Central memory CD8-positive, alpha-beta T cell (primary cell): ENCODE measurements at regions not wholly inside any gene's neighbourhood (a gene's known extent, or its start where the extent isn't known, plus 50 kb on each side); places are given as distances from the start of the nearest gene placed in this dataset.
"Not testable (repeated sequence)": the region's sequence is repeated elsewhere in the genome, so short reads cannot be mapped to it uniquely, and the experiment has no call there.

ENCODE experiments used
- ATAC-seq: fragments of 150-1000 bp; cut with Tn5 transposase; replicated peaks from 2 replicates; pipeline ENCODE4 v1.10.0; 2022; ENCODE audit warnings: mild to moderate bottlenecking, moderate FRiP score, moderate number of reproducible peaks; ENCODE audit not compliant: poor library complexity, severe bottlenecking; ENCODE audit errors: extremely low read depth
- DNase-seq, 2 donors: peaks; one replicate each; pipeline ENCODE4 v3.0.0; 2021; ENCODE audit warnings: low spot score in 2 of 2
- H3K27ac Mint-ChIP-seq: one replicate; pipeline ENCODE4 v1.8.0; 2022; ENCODE audit warnings: low read depth, mild to moderate bottlenecking, moderate library complexity, mixed read lengths
- H3K27me3 Mint-ChIP-seq: one replicate; pipeline ENCODE4 v1.8.0; 2022; ENCODE audit warnings: mixed read lengths
- H3K36me3 Mint-ChIP-seq: one replicate; pipeline ENCODE4 v1.8.0; 2022; ENCODE audit warnings: mild to moderate bottlenecking, moderate library complexity, mixed read lengths; ENCODE audit not compliant: insufficient read depth
- H3K4me1 Mint-ChIP-seq: one replicate; pipeline ENCODE4 v1.8.0; 2022; ENCODE audit warnings: mixed read lengths
- H3K4me3 Mint-ChIP-seq: one replicate; pipeline ENCODE4 v1.8.0; 2022; ENCODE audit warnings: mild to moderate bottlenecking, moderate library complexity, mixed read lengths
- H3K9me3 Mint-ChIP-seq: one replicate; pipeline ENCODE4 v1.8.0; 2022; ENCODE audit warnings: mixed read lengths

DNA sequence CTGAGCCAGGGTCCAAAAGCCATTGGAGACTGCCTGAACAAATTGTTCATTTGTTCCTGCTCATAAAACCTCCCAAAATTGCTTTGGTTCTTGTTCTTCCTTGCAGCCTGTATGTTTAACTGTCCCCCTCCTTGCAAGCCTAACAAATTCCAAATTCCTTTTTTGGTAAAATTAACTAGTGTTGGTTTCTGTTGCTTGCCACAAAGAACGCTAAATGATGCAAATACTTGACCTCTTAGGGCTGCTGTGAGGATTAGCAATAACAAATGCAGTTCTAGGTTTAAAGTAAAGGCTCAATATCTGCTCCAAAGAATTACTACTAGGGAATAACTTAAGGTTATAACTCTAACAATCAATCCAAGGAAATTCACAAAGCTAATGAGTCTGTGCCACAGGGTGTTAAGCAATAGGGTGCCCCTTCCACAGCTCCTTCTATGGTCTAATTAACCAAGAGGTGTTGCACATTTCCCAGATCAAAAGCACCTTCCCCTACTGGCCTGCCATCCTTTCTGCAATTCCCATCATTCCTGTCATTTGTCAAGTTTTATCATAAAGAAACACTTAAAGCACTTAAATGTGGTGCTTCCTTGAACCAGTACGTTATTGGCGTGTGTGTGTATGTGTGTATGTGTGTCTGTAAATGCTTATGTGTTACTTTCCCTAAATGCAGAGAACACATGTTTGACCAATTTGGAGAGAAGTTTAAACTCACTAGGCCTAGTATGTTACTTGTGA is 110.2 kb downstream of the RAP2A start:
- no peak for DNase-seq
- no peak for ATAC-seq
- no peak overlapping the region for H3K4me3 Mint-ChIP-seq
- H3K27ac Mint-ChIP-seq = no peak overlapping the region
- H3K36me3 Mint-ChIP-seq = no peaks in the 10 kb centered on the region
- no peaks in the 10 kb centered on the region for H3K9me3 Mint-ChIP-seq
- peaks cover 5% of the 10 kb centered on the region for H3K4me1 Mint-ChIP-seq
- peaks cover 26% of the 10 kb centered on the region for H3K27me3 Mint-ChIP-seq

GRCh38 chr13:97544971-97545499 is 111.1 kb downstream of the RAP2A start:
- not testable (repeated sequence) for H3K9me3 Mint-ChIP-seq, H3K27ac Mint-ChIP-seq, DNase-seq, H3K36me3 Mint-ChIP-seq, H3K4me1 Mint-ChIP-seq, ATAC-seq, H3K4me3 Mint-ChIP-seq
- peaks cover 31% of the 10 kb centered on the region for H3K27me3 Mint-ChIP-seq

DNA sequence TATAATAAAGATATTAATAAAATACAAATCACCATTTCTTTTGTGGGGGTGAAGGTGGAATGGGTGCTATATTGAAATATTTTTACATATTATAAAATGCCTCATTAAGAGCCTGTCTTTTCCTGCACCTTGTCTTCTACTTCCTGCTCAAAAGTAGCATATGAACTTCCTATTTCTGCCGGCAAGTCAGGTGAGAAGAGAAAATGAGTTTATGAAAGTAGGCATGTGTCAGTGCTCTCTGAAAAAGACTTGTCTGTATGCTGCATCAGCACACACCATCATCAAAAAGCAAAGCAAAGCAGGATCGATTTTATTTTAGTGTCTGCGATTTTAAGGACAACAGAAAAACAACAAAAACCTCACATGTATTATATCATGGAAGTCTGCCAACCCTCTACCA is 114.2 kb downstream of the RAP2A start:
- H3K36me3 Mint-ChIP-seq = no peaks in the 10 kb centered on the region

GRCh38 chr13:97548711-97549110 is 114.7 kb downstream of the RAP2A start:
- H3K4me1 Mint-ChIP-seq = peaks cover 5% of the 10 kb centered on the region
- no peaks in the 10 kb centered on the region for H3K9me3 Mint-ChIP-seq
- peaks cover 34% of the 10 kb centered on the region for H3K27me3 Mint-ChIP-seq
- no peak overlapping the region for H3K4me3 Mint-ChIP-seq
- H3K27ac Mint-ChIP-seq = no peak overlapping the region
- H3K36me3 Mint-ChIP-seq = no peaks in the 10 kb centered on the region
- DNase-seq = no peak
- ATAC-seq = no peak

More for the DNA sequence above, 114.2 kb downstream of the RAP2A start:
- Mint-ChIP-seq H3K4me3 (no peak overlapping the region), H3K4me1 (peaks cover 5% of the 10 kb centered on the region), H3K27me3 (peaks cover 39% of the 10 kb centered on the region), H3K27ac (no peak overlapping the region), H3K9me3 (no peaks in the 10 kb centered on the region)
- DNase-seq (no peak), ATAC-seq (no peak)

GRCh38 chr13:97549201-97549600 is 115.2 kb downstream of the RAP2A start:
- Mint-ChIP-seq H3K4me3 (no peak overlapping the region), H3K4me1 (peaks cover 5% of the 10 kb centered on the region), H3K36me3 (no peaks in the 10 kb centered on the region), H3K9me3 (no peaks in the 10 kb centered on the region), H3K27ac (no peak overlapping the region), H3K27me3 (peaks cover 34% of the 10 kb centered on the region)
- ATAC-seq (no peak), DNase-seq (no peak)

DNA sequence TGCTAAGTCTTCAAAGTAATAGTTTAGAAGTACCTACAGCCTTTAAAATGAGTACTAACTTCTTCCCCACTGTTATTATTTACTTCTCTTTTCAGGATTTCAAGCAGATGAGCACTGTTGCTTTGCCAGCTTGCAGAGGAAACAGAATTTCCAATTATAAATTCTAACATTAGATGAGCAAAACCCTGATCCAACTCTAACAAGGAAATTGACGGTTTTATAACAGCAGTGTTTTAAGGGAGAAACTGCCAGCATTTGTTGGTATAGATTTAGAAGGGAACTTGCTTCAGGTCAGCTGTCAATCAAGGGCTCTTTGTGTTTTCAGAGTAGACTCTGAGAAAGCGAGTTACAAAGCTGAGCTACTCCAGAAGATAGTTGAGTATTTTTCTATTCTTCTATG is 120.5 kb downstream of the RAP2A start:
- Mint-ChIP-seq H3K36me3 (no peaks in the 10 kb centered on the region), H3K9me3 (no peaks in the 10 kb centered on the region), H3K4me3 (no peak overlapping the region), H3K27ac (no peak overlapping the region), H3K4me1 (no peaks in the 10 kb centered on the region), H3K27me3 (peaks cover 17% of the 10 kb centered on the region)
- ATAC-seq (no peak), DNase-seq (no peak)

GRCh38 chr13:97555034-97555433 is 121.1 kb downstream of the RAP2A start:
- H3K4me1 Mint-ChIP-seq = no peaks in the 10 kb centered on the region
- ATAC-seq = no peak
- no peaks in the 10 kb centered on the region for H3K36me3 Mint-ChIP-seq
- no peak overlapping the region for H3K27ac Mint-ChIP-seq
- DNase-seq = no peak
- H3K9me3 Mint-ChIP-seq = no peaks in the 10 kb centered on the region
- no peak overlapping the region for H3K4me3 Mint-ChIP-seq
- peaks cover 12% of the 10 kb centered on the region for H3K27me3 Mint-ChIP-seq

GRCh38 chr13:97559030-97559429 is 125.1 kb downstream of the RAP2A start:
- ATAC-seq (no peak), DNase-seq (no peak)
- H3K27me3 Mint-ChIP-seq = no peaks in the 10 kb centered on the region
- H3K9me3 Mint-ChIP-seq = no peaks in the 10 kb centered on the region
- no peaks in the 10 kb centered on the region for H3K36me3 Mint-ChIP-seq
- no peaks in the 10 kb centered on the region for H3K4me1 Mint-ChIP-seq
- H3K4me3 Mint-ChIP-seq = no peak overlapping the region
- H3K27ac Mint-ChIP-seq = no peak overlapping the region

DNA sequence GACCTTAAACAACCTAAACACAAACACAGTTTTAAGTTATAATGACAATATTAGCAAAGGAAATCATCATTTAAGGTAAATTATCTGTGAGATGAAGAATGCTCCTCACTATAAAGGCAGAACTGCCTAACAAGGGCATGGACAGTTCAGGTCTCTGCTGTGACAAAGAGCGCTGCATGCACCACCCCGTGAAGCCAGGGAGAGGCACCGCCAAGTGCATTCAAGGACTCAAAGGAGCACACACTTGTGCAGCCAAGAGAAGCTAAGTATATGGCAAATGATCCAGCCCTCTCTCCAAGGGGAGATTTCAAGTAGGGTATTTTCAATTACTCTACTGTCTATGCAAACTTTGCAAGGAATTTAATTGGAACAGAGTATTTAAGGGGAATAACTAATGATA is 126.0 kb downstream of the RAP2A start:
- Mint-ChIP-seq H3K36me3 (no peaks in the 10 kb centered on the region), H3K9me3 (no peaks in the 10 kb centered on the region), H3K4me3 (no peak overlapping the region), H3K4me1 (no peaks in the 10 kb centered on the region), H3K27me3 (no peaks in the 10 kb centered on the region), H3K27ac (no peak overlapping the region)
- no peak for ATAC-seq
- no peak for DNase-seq

- Mint-ChIP-seq H3K4me1 (no peaks in the 10 kb centered on the region), H3K27ac (no peak overlapping the region)
- no peak for ATAC-seq
Observed at GRCh38 chr13:97561182-97561581, 127.2 kb downstream of the RAP2A start.

GRCh38 chr13:97562962-97563361 is 129.0 kb downstream of the RAP2A start:
- H3K4me1 Mint-ChIP-seq = no peaks in the 10 kb centered on the region
- ATAC-seq (no peak), DNase-seq (no peak)
- no peak overlapping the region for H3K4me3 Mint-ChIP-seq
- no peaks in the 10 kb centered on the region for H3K9me3 Mint-ChIP-seq
- H3K27me3 Mint-ChIP-seq = peaks cover 15% of the 10 kb centered on the region
- H3K27ac Mint-ChIP-seq = no peak overlapping the region
- H3K36me3 Mint-ChIP-seq = no peaks in the 10 kb centered on the region

More at GRCh38 chr13:97561182-97561581, 127.2 kb downstream of the RAP2A start:
- Mint-ChIP-seq H3K36me3 (no peaks in the 10 kb centered on the region), H3K4me3 (no peak overlapping the region), H3K27me3 (peaks cover 2% of the 10 kb centered on the region), H3K9me3 (no peaks in the 10 kb centered on the region)
- no peak for DNase-seq

DNA sequence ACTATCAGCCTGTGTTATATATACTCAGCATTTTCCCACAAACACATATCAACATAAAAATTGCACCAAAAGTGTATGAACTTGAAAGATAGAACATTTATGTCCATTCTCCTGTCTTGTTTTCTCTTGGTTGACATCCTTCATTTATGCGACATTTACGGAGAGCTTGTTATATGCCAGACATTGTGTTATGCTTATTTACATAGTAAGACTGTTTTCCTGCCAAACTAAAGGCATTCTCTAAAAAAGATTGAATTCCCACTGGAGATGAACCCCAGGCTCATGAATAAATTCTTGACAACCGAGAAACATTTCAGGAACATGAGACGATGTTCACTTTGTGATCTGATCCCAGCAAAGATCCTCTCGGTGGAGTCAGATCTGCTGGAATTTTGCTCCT is 131.0 kb downstream of the RAP2A start:
- Mint-ChIP-seq H3K36me3 (no peaks in the 10 kb centered on the region), H3K4me3 (no peak overlapping the region), H3K4me1 (no peaks in the 10 kb centered on the region), H3K9me3 (no peaks in the 10 kb centered on the region), H3K27ac (no peak overlapping the region), H3K27me3 (peaks cover 18% of the 10 kb centered on the region)
- DNase-seq = no peak
- ATAC-seq = no peak

DNA sequence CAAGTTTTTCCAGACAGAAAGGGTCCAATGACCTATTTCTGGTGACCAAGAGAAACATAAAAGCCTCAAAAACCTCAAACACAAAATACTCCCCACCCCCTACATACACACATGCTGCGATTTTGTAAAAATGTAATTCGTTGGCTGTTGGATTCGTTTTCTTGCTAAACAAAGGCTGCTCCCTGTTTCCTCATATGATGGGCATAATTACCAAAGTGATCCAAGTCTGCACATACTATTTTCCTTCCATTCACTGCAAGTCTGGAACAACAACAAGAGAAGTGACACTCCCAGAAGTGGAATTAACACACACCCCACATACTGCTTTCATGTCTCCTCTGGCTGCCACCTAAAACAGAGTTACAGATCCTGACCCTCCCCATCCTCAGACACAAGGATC is 131.9 kb downstream of the RAP2A start:
- Mint-ChIP-seq H3K27ac (no peak overlapping the region), H3K9me3 (no peaks in the 10 kb centered on the region), H3K27me3 (peaks cover 18% of the 10 kb centered on the region)

More for the DNA sequence above, 131.9 kb downstream of the RAP2A start:
- DNase-seq (no peak), ATAC-seq (no peak)
- Mint-ChIP-seq H3K36me3 (no peaks in the 10 kb centered on the region), H3K4me3 (no peak overlapping the region), H3K4me1 (no peaks in the 10 kb centered on the region)
